HepG2 (cell line): ENCODE measurements at regions not wholly inside any gene's neighbourhood (a gene's known extent, or its start where the extent isn't known, plus 50 kb on each side); places are given as distances from the start of the nearest gene placed in this dataset.

Experiments used
- BRCA1 ChIP-seq: sonication (generic); formaldehyde crosslinking; IDR thresholded peaks from 2 replicates; pipeline ENCODE4 v1.4.0; 2020; ENCODE audit warnings: missing genetic modification reagents
- NFIB ChIP-seq: sonication (generic); formaldehyde crosslinking; IDR thresholded peaks from 2 replicates; pipeline ENCODE4 v1.9.0; 2021; ENCODE audit warnings: missing genetic modification reagents, mild to moderate bottlenecking, borderline replicate concordance
- NFKBIZ ChIP-seq: IDR thresholded peaks from 2 replicates; pipeline ENCODE4 v1.6.1; 2018; ENCODE audit warnings: missing genetic modification reagents, missing compliant biosample characterization
- RAD21 ChIP-seq: fragments of 450-650 bp; formaldehyde crosslinking; IDR thresholded peaks from 2 replicates; pipeline ENCODE4 v1.5.0; 2020; ENCODE audit warnings: mild to moderate bottlenecking
- STAG1 ChIP-seq: sonication (generic); formaldehyde crosslinking; IDR thresholded peaks from 2 replicates; pipeline ENCODE4 v1.4.0; 2020; ENCODE audit warnings: missing genetic modification reagents
- ZNF121 ChIP-seq: sonication (generic); formaldehyde crosslinking; IDR thresholded peaks from 2 replicates; pipeline ENCODE4 v1.5.0; 2020; ENCODE audit warnings: mild to moderate bottlenecking, missing genetic modification reagents
- ZNF260 ChIP-seq: sonication (generic); formaldehyde crosslinking; IDR thresholded peaks from 2 replicates; pipeline ENCODE4 v1.4.0; 2020; ENCODE audit warnings: missing genetic modification reagents, low read depth, mild to moderate bottlenecking, borderline replicate concordance
- ZNF7 ChIP-seq: IDR thresholded peaks from 2 replicates; pipeline ENCODE4 v1.6.1; 2016; ENCODE audit warnings: missing biosample characterization, missing genetic modification reagents
- TF ChIP-seq, protein P1 (sequence below): sonication (generic); formaldehyde crosslinking; IDR thresholded peaks from 2 replicates; pipeline ENCODE4 v1.9.0; 2021; ENCODE audit warnings: missing genetic modification reagents, borderline replicate concordance
- TF ChIP-seq, protein P2 (sequence below): sonication (generic); formaldehyde crosslinking; IDR thresholded peaks from 2 replicates; pipeline ENCODE4 v1.8.0; 2022; ENCODE audit warnings: mild to moderate bottlenecking, missing genetic modification reagents; ENCODE audit not compliant: insufficient replicate concordance
- TF ChIP-seq, protein P3 (sequence below): sonication (generic); formaldehyde crosslinking; IDR thresholded peaks from 2 replicates; pipeline ENCODE4 v1.4.0; 2020; ENCODE audit warnings: mild to moderate bottlenecking, missing genetic modification reagents

DNA sequence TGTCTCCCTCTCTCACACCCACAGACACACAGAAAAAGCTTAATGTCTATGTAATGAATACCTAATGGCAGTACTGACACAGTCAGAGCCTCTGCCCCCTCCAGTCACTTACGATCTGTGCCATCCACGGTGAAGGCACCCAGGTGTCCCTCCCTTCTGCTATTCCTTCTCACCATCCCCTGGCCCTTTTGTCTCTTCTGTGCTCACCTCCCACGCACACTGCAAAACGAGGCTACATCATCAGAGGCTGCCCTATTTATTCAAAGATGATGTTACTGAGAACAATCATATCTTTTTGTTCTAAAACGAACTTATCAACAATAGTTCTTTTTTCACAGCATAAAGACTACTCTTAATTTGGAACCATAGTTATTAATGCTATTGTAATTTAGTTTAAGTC, 246.9 kb upstream of the MKLN1 start (continued):
- TF ChIP-seq, protein P1, sequence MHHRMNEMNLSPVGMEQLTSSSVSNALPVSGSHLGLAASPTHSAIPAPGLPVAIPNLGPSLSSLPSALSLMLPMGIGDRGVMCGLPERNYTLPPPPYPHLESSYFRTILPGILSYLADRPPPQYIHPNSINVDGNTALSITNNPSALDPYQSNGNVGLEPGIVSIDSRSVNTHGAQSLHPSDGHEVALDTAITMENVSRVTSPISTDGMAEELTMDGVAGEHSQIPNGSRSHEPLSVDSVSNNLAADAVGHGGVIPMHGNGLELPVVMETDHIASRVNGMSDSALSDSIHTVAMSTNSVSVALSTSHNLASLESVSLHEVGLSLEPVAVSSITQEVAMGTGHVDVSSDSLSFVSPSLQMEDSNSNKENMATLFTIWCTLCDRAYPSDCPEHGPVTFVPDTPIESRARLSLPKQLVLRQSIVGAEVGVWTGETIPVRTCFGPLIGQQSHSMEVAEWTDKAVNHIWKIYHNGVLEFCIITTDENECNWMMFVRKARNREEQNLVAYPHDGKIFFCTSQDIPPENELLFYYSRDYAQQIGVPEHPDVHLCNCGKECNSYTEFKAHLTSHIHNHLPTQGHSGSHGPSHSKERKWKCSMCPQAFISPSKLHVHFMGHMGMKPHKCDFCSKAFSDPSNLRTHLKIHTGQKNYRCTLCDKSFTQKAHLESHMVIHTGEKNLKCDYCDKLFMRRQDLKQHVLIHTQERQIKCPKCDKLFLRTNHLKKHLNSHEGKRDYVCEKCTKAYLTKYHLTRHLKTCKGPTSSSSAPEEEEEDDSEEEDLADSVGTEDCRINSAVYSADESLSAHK, result no peak
- TF ChIP-seq, protein P2, sequence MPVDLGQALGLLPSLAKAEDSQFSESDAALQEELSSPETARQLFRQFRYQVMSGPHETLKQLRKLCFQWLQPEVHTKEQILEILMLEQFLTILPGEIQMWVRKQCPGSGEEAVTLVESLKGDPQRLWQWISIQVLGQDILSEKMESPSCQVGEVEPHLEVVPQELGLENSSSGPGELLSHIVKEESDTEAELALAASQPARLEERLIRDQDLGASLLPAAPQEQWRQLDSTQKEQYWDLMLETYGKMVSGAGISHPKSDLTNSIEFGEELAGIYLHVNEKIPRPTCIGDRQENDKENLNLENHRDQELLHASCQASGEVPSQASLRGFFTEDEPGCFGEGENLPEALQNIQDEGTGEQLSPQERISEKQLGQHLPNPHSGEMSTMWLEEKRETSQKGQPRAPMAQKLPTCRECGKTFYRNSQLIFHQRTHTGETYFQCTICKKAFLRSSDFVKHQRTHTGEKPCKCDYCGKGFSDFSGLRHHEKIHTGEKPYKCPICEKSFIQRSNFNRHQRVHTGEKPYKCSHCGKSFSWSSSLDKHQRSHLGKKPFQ (CRISPR knock-in tag), result no peak
- TF ChIP-seq ZNF7 (CRISPR knock-in tag) (no peak), STAG1 (CRISPR knock-in tag) (no peak), ZNF260 (CRISPR knock-in tag) (no peak), BRCA1 (CRISPR knock-in tag) (no peak), ZNF121 (CRISPR knock-in tag) (no peak), NFKBIZ (CRISPR knock-in tag) (no peak), RAD21 (CRISPR knock-in tag) (no peak), NFIB (no peak)
- TF ChIP-seq, protein P3, sequence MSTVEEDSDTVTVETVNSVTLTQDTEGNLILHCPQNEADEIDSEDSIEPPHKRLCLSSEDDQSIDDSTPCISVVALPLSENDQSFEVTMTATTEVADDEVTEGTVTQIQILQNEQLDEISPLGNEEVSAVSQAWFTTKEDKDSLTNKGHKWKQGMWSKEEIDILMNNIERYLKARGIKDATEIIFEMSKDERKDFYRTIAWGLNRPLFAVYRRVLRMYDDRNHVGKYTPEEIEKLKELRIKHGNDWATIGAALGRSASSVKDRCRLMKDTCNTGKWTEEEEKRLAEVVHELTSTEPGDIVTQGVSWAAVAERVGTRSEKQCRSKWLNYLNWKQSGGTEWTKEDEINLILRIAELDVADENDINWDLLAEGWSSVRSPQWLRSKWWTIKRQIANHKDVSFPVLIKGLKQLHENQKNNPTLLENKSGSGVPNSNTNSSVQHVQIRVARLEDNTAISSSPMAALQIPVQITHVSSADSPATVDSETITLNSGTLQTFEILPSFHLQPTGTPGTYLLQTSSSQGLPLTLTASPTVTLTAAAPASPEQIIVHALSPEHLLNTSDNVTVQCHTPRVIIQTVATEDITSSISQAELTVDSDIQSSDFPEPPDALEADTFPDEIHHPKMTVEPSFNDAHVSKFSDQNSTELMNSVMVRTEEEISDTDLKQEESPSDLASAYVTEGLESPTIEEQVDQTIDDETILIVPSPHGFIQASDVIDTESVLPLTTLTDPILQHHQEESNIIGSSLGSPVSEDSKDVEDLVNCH, result no peak
